Right lobe of liver (tissue), 4 donors: ENCODE measurements at regions not wholly inside any gene's neighbourhood (a gene's known extent, or its start where the extent isn't known, plus 50 kb on each side); places are given as distances from the start of the nearest gene placed in this dataset.

Experiments used
- POLR2A ChIP-seq: fragments of 450-650 bp; IDR thresholded peaks from one replicate; pipeline ENCODE4 v1.6.1; 2017; ENCODE audit warnings: antibody characterized with exemption, mild to moderate bottlenecking
- TF ChIP-seq, protein P1 (sequence below), 4 donors: fragments of 200-600 bp in 3 of 4; fragments of 450-650 bp in 1 of 4; IDR thresholded peaks; one replicate each; pipeline versions ENCODE4 v1.5.1 to v1.8.0; 2016 to 2022; ENCODE audit warnings: antibody characterized with exemption in 4 of 4, mild to moderate bottlenecking in 2 of 4
- donor health status: DM: no; HTN: no; CAD: no.
- donor health status: DM: no; HTN: no; CAD: no.
- donor health status: DM: no; HTN: yes; CAD: no.

DNA sequence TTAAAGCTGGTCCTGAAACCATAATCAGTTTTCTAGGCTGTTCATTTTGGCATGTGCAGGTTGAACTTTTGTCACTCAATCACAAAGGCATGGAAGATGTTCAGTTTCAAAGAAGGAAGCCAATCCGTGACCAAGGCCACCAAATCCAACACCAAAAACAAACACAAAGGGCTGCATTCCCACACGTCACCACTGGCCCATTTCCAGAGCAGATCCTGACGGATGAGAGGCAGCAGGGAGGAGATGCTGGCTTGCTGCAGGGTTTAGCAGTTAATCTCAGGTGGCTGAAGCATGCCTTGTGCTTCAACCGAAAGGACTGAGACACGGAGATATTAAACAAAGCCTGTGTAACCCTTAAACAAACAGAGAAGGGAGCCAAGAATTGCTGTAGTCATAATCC is 191.9 kb upstream of the CTAGE1 start:
- TF ChIP-seq POLR2A = no peak
- TF ChIP-seq, protein P1, sequence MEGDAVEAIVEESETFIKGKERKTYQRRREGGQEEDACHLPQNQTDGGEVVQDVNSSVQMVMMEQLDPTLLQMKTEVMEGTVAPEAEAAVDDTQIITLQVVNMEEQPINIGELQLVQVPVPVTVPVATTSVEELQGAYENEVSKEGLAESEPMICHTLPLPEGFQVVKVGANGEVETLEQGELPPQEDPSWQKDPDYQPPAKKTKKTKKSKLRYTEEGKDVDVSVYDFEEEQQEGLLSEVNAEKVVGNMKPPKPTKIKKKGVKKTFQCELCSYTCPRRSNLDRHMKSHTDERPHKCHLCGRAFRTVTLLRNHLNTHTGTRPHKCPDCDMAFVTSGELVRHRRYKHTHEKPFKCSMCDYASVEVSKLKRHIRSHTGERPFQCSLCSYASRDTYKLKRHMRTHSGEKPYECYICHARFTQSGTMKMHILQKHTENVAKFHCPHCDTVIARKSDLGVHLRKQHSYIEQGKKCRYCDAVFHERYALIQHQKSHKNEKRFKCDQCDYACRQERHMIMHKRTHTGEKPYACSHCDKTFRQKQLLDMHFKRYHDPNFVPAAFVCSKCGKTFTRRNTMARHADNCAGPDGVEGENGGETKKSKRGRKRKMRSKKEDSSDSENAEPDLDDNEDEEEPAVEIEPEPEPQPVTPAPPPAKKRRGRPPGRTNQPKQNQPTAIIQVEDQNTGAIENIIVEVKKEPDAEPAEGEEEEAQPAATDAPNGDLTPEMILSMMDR (IDR thresholded peaks at IDR 0.05) = no peak
